Upper lobe of left lung (tissue), 6 donors: ENCODE measurements at regions not wholly inside any gene's neighbourhood (a gene's known extent, or its start where the extent isn't known, plus 50 kb on each side); places are given as distances from the start of the nearest gene placed in this dataset.
"Not testable (repeated sequence)": the region's sequence is repeated elsewhere in the genome, so short reads cannot be mapped to it uniquely, and the experiment has no call there.

Experiments used
- ATAC-seq, 2 donors: fragments of 200-7000 bp; cut with Tn5 transposase; one replicate each; pipeline ENCODE4 v1.9.1; 2022; ENCODE audit warnings: mild to moderate bottlenecking in 2 of 2, moderate library complexity in 2 of 2; ENCODE audit not compliant: low FRiP score in 2 of 2
- DNase-seq, 2 donors: peaks; one replicate each; pipeline ENCODE4 v3.0.0-alpha.2; 2019 to 2020
- H3K27ac ChIP-seq, 4 donors: fragments of 200-600 bp; sonication (generic); one replicate each; pipeline ENCODE4 v1.5.1; 2016 to 2019
- H3K27me3 ChIP-seq, 4 donors: fragments of 200-600 bp; sonication (generic); one replicate each; pipeline ENCODE4 v1.5.1; 2017 to 2019
- H3K36me3 ChIP-seq, 4 donors: fragments of 200-600 bp; sonication (generic); one replicate each; pipeline ENCODE4 v1.5.1; 2016 to 2019
- H3K4me1 ChIP-seq, 4 donors: fragments of 200-600 bp; sonication (generic); one replicate each; pipeline ENCODE4 v1.5.1; 2018 to 2019
- H3K4me3 ChIP-seq, 4 donors: fragments of 200-600 bp; sonication (generic); one replicate each; pipeline ENCODE4 v1.5.1; 2017 to 2019; ENCODE audit warnings: mild to moderate bottlenecking in 2 of 4, moderate library complexity in 1 of 4
- H3K9me3 ChIP-seq, 4 donors: fragments of 200-600 bp; sonication (generic); one replicate each; pipeline ENCODE4 v1.5.1; 2018 to 2019
- EP300 ChIP-seq, 4 donors: sonication (generic); formaldehyde crosslinking; IDR thresholded peaks; one replicate each; pipeline ENCODE4 v1.5.1; 2017; ENCODE audit warnings: antibody characterized with exemption in 4 of 4, control low read depth in 2 of 4
- POLR2A ChIP-seq, 4 donors: fragments of 450-650 bp; IDR thresholded peaks; one replicate each; pipeline ENCODE4 v1.5.1; 2016 to 2017; ENCODE audit warnings: antibody characterized with exemption in 4 of 4, mild to moderate bottlenecking in 2 of 4
- POLR2AphosphoS5 ChIP-seq, 2 donors: sonication (generic); formaldehyde crosslinking; IDR thresholded peaks; one replicate each; pipeline ENCODE4 v1.5.1; 2017; ENCODE audit warnings: antibody characterized with exemption in 2 of 2
- WGBS, 2 donors: methylation state at CpG; one replicate each; pipeline ENCODE4 v1.1.5; 2017 to 2018; 5-methylcytosine and 5-hydroxymethylcytosine counted together
- TF ChIP-seq, protein P1 (sequence below), 6 experiments: fragments of 450-650 bp in 4 of 6; fragments of 200-600 bp in 2 of 6; sonication (generic) in 2 of 6; IDR thresholded peaks; one replicate each; pipeline ENCODE4 v1.5.1; 2016 to 2019; ENCODE audit warnings: antibody characterized with exemption in 6 of 6
- donor health status: DM: no; HTN: no; CAD: no; lungs with moderate emphysema.
- donor health status: DM: no; HTN: yes; CAD: no; lungs with severe emphysema.

- DNase-seq (no peak), ATAC-seq (no peak)
- Histone ChIP-seq H3K4me3 (no peak overlapping the region), H3K9me3 (no peaks in the 10 kb centered on the region), H3K27ac (no peak overlapping the region), H3K36me3 (no peaks in the 10 kb centered on the region), H3K4me1 (no peaks in the 10 kb centered on the region), H3K27me3 (no peaks in the 10 kb centered on the region)
- TF ChIP-seq POLR2AphosphoS5 (IDR thresholded peaks at IDR 0.05), result no peak
- TF ChIP-seq EP300 (IDR thresholded peaks at IDR 0.05), result no peak
- WGBS, 2 donors, result 74 to 77% methylated on average over 3 to 7 of the region's 7 CpGs
Measured at GRCh38 chr20:46785958-46786357, 76.5 kb downstream of the SLC2A10 start.

GRCh38 chr20:46786566-46786965 lies 77.1 kb downstream of the SLC2A10 start:
- Histone ChIP-seq H3K27ac (no peak overlapping the region), H3K9me3 (no peaks in the 10 kb centered on the region), H3K4me1 (no peaks in the 10 kb centered on the region), H3K36me3 (no peaks in the 10 kb centered on the region), H3K27me3 (no peaks in the 10 kb centered on the region), H3K4me3 (no peak overlapping the region)
- ATAC-seq (no peak), DNase-seq (no peak)
- TF ChIP-seq, protein P1, sequence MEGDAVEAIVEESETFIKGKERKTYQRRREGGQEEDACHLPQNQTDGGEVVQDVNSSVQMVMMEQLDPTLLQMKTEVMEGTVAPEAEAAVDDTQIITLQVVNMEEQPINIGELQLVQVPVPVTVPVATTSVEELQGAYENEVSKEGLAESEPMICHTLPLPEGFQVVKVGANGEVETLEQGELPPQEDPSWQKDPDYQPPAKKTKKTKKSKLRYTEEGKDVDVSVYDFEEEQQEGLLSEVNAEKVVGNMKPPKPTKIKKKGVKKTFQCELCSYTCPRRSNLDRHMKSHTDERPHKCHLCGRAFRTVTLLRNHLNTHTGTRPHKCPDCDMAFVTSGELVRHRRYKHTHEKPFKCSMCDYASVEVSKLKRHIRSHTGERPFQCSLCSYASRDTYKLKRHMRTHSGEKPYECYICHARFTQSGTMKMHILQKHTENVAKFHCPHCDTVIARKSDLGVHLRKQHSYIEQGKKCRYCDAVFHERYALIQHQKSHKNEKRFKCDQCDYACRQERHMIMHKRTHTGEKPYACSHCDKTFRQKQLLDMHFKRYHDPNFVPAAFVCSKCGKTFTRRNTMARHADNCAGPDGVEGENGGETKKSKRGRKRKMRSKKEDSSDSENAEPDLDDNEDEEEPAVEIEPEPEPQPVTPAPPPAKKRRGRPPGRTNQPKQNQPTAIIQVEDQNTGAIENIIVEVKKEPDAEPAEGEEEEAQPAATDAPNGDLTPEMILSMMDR (IDR thresholded peaks at IDR 0.05), result no peak
- no peak for TF ChIP-seq EP300 (IDR thresholded peaks at IDR 0.05)
- TF ChIP-seq POLR2A (IDR thresholded peaks at IDR 0.05), result no peak
- no peak for TF ChIP-seq POLR2AphosphoS5 (IDR thresholded peaks at IDR 0.05)
- 76 to 82% methylated on average over 6 of the region's 6 CpGs for WGBS, 2 donors

GRCh38 chr20:46787991-46788762 lies 78.7 kb downstream of the SLC2A10 start:
- no peaks in the 10 kb centered on the region for H3K36me3 ChIP-seq
- no peaks in the 10 kb centered on the region for H3K4me1 ChIP-seq
- H3K27me3 ChIP-seq, result no peaks in the 10 kb centered on the region
- TF ChIP-seq, protein P1 (IDR thresholded peaks at IDR 0.05), result no peak
- TF ChIP-seq POLR2A (IDR thresholded peaks at IDR 0.05) (no peak), POLR2AphosphoS5 (IDR thresholded peaks at IDR 0.05) (no peak), EP300 (IDR thresholded peaks at IDR 0.05) (no peak)
- no peak overlapping the region for H3K4me3 ChIP-seq
- no peak for ATAC-seq
- no peak overlapping the region for H3K27ac ChIP-seq
- no peak for DNase-seq
- WGBS, 2 donors, result 53 to 65% methylated on average over 21 of the region's 21 CpGs
- H3K9me3 ChIP-seq, result no peaks in the 10 kb centered on the region

DNA sequence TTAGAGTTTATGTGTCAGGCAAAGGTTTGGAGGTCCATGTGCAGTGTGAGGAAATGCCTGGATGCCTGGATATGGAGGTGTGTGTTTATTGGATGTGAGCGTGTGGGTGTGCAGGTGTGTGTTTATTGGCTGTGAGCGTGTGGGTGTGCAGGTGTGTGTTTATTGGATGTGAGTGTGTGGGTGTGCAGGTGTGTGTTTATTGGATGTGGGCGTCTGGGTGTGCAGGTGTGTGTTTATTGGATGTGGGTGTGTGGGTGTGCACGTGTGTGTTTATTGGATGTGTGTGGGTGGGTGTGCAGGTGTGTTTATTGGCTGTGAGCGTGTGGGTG lies 79.3 kb downstream of the SLC2A10 start:
- H3K27ac ChIP-seq, H3K4me1 ChIP-seq, H3K4me3 ChIP-seq, H3K9me3 ChIP-seq, H3K27me3 ChIP-seq, H3K36me3 ChIP-seq, ATAC-seq, DNase-seq: not testable (repeated sequence)
- WGBS, 2 donors, result 78 to 81% methylated on average over 5 of the region's 5 CpGs

DNA sequence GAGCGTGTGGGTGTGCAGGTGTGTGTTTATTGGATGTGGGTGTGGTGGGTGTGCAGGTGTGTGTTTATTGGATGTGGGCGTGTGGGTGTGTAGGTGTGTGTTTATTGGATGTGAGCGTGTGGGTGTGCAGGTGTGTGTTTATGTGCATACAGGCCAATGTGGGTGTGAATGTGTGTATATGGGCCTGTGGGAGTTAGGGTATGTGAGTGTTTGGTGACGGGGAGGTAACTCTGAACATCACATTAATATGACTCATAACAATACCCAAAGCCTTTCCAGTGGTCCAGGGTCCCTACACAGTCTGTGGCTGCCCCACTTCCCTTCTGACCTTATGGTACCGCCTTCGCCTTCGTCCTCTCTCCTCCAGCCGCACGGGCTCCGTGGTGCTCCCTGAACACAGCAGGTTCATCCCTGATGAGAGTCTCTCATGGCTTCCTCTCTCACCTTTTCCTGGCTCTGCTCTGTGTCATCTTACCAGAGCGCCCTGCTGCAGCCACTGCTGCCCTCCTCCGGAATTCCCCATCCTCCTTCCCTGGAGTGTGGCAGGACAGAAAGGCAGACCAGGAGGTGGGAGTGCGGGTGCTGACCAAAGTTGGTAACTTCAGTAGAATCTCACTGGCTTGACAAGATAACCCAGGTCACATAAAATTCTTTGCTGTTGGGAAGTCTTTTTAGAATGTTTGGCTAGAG lies 80.0 kb downstream of the SLC2A10 start:
- Histone ChIP-seq H3K4me3 (no peak overlapping the region), H3K4me1 (no peaks in the 10 kb centered on the region), H3K9me3 (no peaks in the 10 kb centered on the region), H3K36me3 (no peaks in the 10 kb centered on the region), H3K27me3 (no peaks in the 10 kb centered on the region), H3K27ac (no peak overlapping the region)
- no peak for DNase-seq
- TF ChIP-seq EP300 (IDR thresholded peaks at IDR 0.05), result no peak
- WGBS, 2 donors, result 76 to 78% methylated on average over 13 of the region's 13 CpGs
- ATAC-seq, result no peak

- WGBS, 2 donors, result 65% methylated on average over 9 to 10 of the region's 10 CpGs
- no peak for ATAC-seq
- Histone ChIP-seq H3K27me3 (no peaks in the 10 kb centered on the region), H3K27ac (no peak overlapping the region), H3K36me3 (no peaks in the 10 kb centered on the region), H3K4me3 (no peak overlapping the region), H3K9me3 (no peaks in the 10 kb centered on the region), H3K4me1 (no peaks in the 10 kb centered on the region)
- no peak for DNase-seq
- no peak for TF ChIP-seq EP300 (IDR thresholded peaks at IDR 0.05)
- no peak for TF ChIP-seq POLR2A (IDR thresholded peaks at IDR 0.05)
- TF ChIP-seq, protein P1 (IDR thresholded peaks at IDR 0.05), result no peak
- no peak for TF ChIP-seq POLR2AphosphoS5 (IDR thresholded peaks at IDR 0.05)
Measured at GRCh38 chr20:46791722-46792416, 82.4 kb downstream of the SLC2A10 start.
